Breast epithelium (tissue), 3 donors: ENCODE measurements at regions not wholly inside any gene's neighbourhood (a gene's known extent, or its start where the extent isn't known, plus 50 kb on each side); places are given as distances from the start of the nearest gene placed in this dataset.

ENCODE experiments used
- CTCF ChIP-seq, 3 donors: fragments of 450-650 bp; IDR thresholded peaks; one replicate each; pipeline ENCODE4 v1.5.1; 2016 to 2017; ENCODE audit warnings: antibody characterized with exemption in 3 of 3, mild to moderate bottlenecking in 3 of 3, moderate library complexity in 3 of 3
- POLR2A ChIP-seq: fragments of 450-650 bp; IDR thresholded peaks from one replicate; pipeline ENCODE4 v1.6.1; 2016; ENCODE audit warnings: antibody characterized with exemption, mild to moderate bottlenecking, moderate library complexity
- POLR2AphosphoS5 ChIP-seq, 3 donors: sonication (generic); formaldehyde crosslinking; IDR thresholded peaks; one replicate each; pipeline ENCODE4 v1.6.1; 2017; ENCODE audit warnings: antibody characterized with exemption in 3 of 3

GRCh38 chr2:196252408-196253115, 81.2 kb upstream of the STK17B start:
- TF ChIP-seq CTCF (IDR thresholded peaks at IDR 0.05) (no peak), POLR2A (no peak), POLR2AphosphoS5 (IDR thresholded peaks at IDR 0.05) (no peak)
